SK-N-SH (cell line): ENCODE measurements at regions not wholly inside any gene's neighbourhood (a gene's known extent, or its start where the extent isn't known, plus 50 kb on each side); places are given as distances from the start of the nearest gene placed in this dataset.

Experiments used
- CTCF ChIA-PET: fragments of 300-600, 350-600 bp; formaldehyde crosslinking; extraction: SDS; loops from one replicate; lab custom pipeline; 2021; lab: Yijun Ruan, JAX
- POLR2A ChIA-PET: fragments of 350-600 bp; sonication (Branson Sonifier 250); formaldehyde crosslinking; extraction: SDS; loops from one replicate; lab custom pipeline; 2020; ENCODE audit warnings: antibody characterized with exemption, inconsistent platforms; lab: Yijun Ruan, JAX
- DNase-seq: peaks from one replicate; pipeline ENCODE4 v3.0.0; 2012
- H2AFZ ChIP-seq: fragments of 200-600 bp; sonication (generic); 2 replicates; pipeline ENCODE4 v1.8.1; 2016; ENCODE audit warnings: antibody characterized with exemption, mild to moderate bottlenecking, low read depth
- H3F3A ChIP-seq: fragments of 200-600 bp; sonication (generic); replicated peaks from 2 replicates; pipeline ENCODE3; 2016; ENCODE audit warnings: antibody characterized with exemption, mild to moderate bottlenecking; ENCODE audit not compliant: insufficient read depth
- H3K27ac ChIP-seq, 2 experiments: fragments of 200-500 bp in 1 of 2; fragments of 200-600 bp in 1 of 2; sonication (Bioruptor generic) in 1 of 2; sonication (generic), shearing (Covaris generic) in 1 of 2; 2 replicates each; pipeline versions ENCODE4 v1.5.1 to v1.6.1; 2014 to 2016; ENCODE audit warnings: low read depth in 2 of 2, inconsistent platforms in 1 of 2, low read length in 1 of 2, mild to moderate bottlenecking in 1 of 2, mixed read lengths in 1 of 2
- H3K27me3 ChIP-seq: fragments of 200-600 bp; sonication (generic), shearing (Covaris generic); 2 replicates; pipeline ENCODE4 v1.6.1; 2016; ENCODE audit warnings: mixed run types; ENCODE audit not compliant: insufficient read depth
- H3K36me3 ChIP-seq, 2 experiments: fragments of 200-500 bp in 1 of 2; fragments of 200-600 bp in 1 of 2; sonication (Bioruptor generic) in 1 of 2; sonication (generic) in 1 of 2; replicated peaks in 1 of 2; 2 replicates each; pipeline versions ENCODE3 to v1.5.1; 2014 to 2016; ENCODE audit warnings: low read length in 1 of 2, mild to moderate bottlenecking in 1 of 2; ENCODE audit not compliant: insufficient read depth in 2 of 2, control insufficient read depth in 1 of 2
- H3K4me1 ChIP-seq, 2 experiments: fragments of 200-500 bp in 1 of 2; fragments of 200-600 bp in 1 of 2; sonication (Bioruptor generic) in 1 of 2; sonication (generic), shearing (Covaris generic) in 1 of 2; 2 replicates each; pipeline versions ENCODE4 v1.5.1 to v1.6.1; 2014 to 2016; ENCODE audit warnings: low read depth in 1 of 2, low read length in 1 of 2, mixed run types in 1 of 2; ENCODE audit not compliant: insufficient read depth in 2 of 2, control insufficient read depth in 1 of 2
- H3K4me2 ChIP-seq: fragments of 200-600 bp; sonication (generic), shearing (Covaris generic); 2 replicates; pipeline ENCODE4 v1.6.1; 2017; ENCODE audit warnings: mixed run types
- H3K4me3 ChIP-seq, 2 experiments: fragments of 200-500 bp in 1 of 2; fragments of 200-600 bp in 1 of 2; sonication (Bioruptor generic) in 1 of 2; sonication (generic), shearing (Covaris generic) in 1 of 2; 2 replicates each; pipeline versions ENCODE4 v1.5.1 to v1.8.1; 2014 to 2016; ENCODE audit warnings: low read depth in 2 of 2, inconsistent platforms in 1 of 2, low read length in 1 of 2, mild to moderate bottlenecking in 1 of 2, mixed read lengths in 1 of 2, moderate library complexity in 1 of 2
- H3K79me2 ChIP-seq: fragments of 200-600 bp; sonication (generic); 2 replicates; pipeline ENCODE4 v1.8.1; 2017; ENCODE audit warnings: mild to moderate bottlenecking; ENCODE audit not compliant: insufficient read depth
- H3K9ac ChIP-seq: fragments of 200-600 bp; sonication (generic); 2 replicates; pipeline ENCODE4 v1.6.1; 2017; ENCODE audit warnings: mixed run types
- H3K9me2 ChIP-seq: fragments of 200-600 bp; sonication (generic); 2 replicates; pipeline ENCODE4 v1.6.1; 2017; ENCODE audit warnings: mixed run types
- H3K9me3 ChIP-seq: fragments of 200-600 bp; sonication (generic); 2 replicates; pipeline ENCODE4 v1.6.1; 2017; ENCODE audit warnings: mixed run types, mild to moderate bottlenecking, moderate library complexity
- H4K20me1 ChIP-seq: fragments of 200-600 bp; sonication (generic); 2 replicates; pipeline ENCODE4 v1.6.1; 2017; ENCODE audit warnings: mild to moderate bottlenecking, mixed run types; ENCODE audit not compliant: insufficient read depth
- CHD2 ChIP-seq: fragments of 150-350 bp; IDR thresholded peaks from 2 replicates; pipeline ENCODE4 v1.6.1; 2018; ENCODE audit warnings: low read length; ENCODE audit not compliant: partially characterized antibody
- EP300 ChIP-seq, 2 experiments: IDR thresholded peaks; 2 replicates each; pipeline versions ENCODE4 v1.4.0 to v1.6.1; 2012; ENCODE audit warnings: borderline replicate concordance in 1 of 2, low read depth in 1 of 2, low read length in 1 of 2
- FOSL2 ChIP-seq: IDR thresholded peaks from 2 replicates; pipeline ENCODE4 v1.4.0; 2012; ENCODE audit warnings: low read depth, mild to moderate bottlenecking, moderate library complexity, borderline replicate concordance
- JUND ChIP-seq: IDR thresholded peaks from 2 replicates; pipeline ENCODE4 v1.4.0; 2012
- MXI1 ChIP-seq: IDR thresholded peaks from 2 replicates; pipeline ENCODE4 v1.6.1; 2012; ENCODE audit warnings: mild to moderate bottlenecking, low read depth, low read length, improper control_type of control experiment
- NFIC ChIP-seq: IDR thresholded peaks from 2 replicates; pipeline ENCODE4 v1.4.0; 2012; ENCODE audit warnings: borderline replicate concordance
- PBX3 ChIP-seq: IDR thresholded peaks from 2 replicates; pipeline ENCODE4; 2012
- POLR2AphosphoS5 ChIP-seq: IDR thresholded peaks from 2 replicates; pipeline ENCODE4 v1.6.1; 2012; ENCODE audit warnings: low read depth, low read length
- TCF12 ChIP-seq: IDR thresholded peaks from 2 replicates; pipeline ENCODE4 v1.4.0; 2012
- TEAD4 ChIP-seq: IDR thresholded peaks from 2 replicates; pipeline ENCODE4 v1.4.0; 2012; ENCODE audit warnings: mild to moderate bottlenecking, borderline replicate concordance; ENCODE audit not compliant: insufficient read depth
- WGBS: methylation state at CpG from one replicate; pipeline ENCODE4 v1.1.6; 2017; ENCODE audit warnings: low lambda C conversion rate; 5-methylcytosine and 5-hydroxymethylcytosine counted together
- TF ChIP-seq, protein P1 (sequence below): IDR thresholded peaks from 2 replicates; pipeline ENCODE4 v1.4.0; 2012; ENCODE audit warnings: low read depth
- TF ChIP-seq, protein P2 (sequence below): IDR thresholded peaks from 2 replicates; pipeline ENCODE4 v1.4.0; 2012; ENCODE audit warnings: low read depth, borderline replicate concordance

DNA sequence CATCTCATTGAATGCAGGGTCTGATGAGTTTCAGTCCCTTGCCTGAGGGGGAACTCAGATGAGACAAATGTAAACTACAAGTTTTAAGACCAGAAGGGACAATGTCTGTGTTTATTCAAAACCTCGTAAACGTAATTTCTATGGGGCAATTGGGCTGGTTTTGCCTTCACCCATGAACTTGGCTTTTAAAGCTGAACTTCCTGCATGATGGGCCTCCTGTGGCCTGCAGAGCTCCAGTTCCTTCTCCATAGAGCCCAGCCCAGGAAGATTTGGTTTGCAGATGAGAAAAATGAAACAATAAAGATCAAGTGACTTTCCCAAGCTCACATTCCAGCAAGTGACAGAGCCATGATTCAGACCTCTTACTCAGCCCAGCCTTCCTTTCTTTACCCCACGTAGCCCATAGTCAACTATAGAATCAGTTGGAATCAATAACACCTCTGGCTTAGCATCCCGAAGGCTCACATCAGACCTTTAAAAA, 612.3 kb downstream of the UTRN start:
- Histone ChIP-seq H4K20me1 (no peaks in the 10 kb centered on the region), H3F3A (peaks cover 34% of the 10 kb centered on the region), H3K9ac (peak overlapping the region; percentile 40; the same call in 1 of the 2 replicates), H3K9me3 (peaks cover 7% of the 10 kb centered on the region; the same call in 1 of the 2 replicates), H3K79me2 (no peaks in the 10 kb centered on the region), H3K4me1 (peaks cover 4 to 9% of the 10 kb centered on the region in 2 experiments; a peak in 2 of 4 replicates), H2AFZ (peak overlapping the region; percentile 85; the same call in 1 of the 2 replicates), H3K4me3 (no peak overlapping the region; a peak in 1 of 4 replicates), H3K36me3 (peaks cover 0 to 2% of the 10 kb centered on the region in 2 experiments), H3K9me2 (no peaks in the 10 kb centered on the region), H3K4me2 (peak overlapping the region; percentile 27; the same call in 1 of the 2 replicates), H3K27ac (peak overlapping the region; percentile 16 to 91; a peak in 3 of 4 replicates), H3K27me3 (no peaks in the 10 kb centered on the region)
- DNase-seq = no peak
- TF ChIP-seq, protein P1, sequence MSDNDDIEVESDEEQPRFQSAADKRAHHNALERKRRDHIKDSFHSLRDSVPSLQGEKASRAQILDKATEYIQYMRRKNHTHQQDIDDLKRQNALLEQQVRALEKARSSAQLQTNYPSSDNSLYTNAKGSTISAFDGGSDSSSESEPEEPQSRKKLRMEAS = no peak
- no peak for TF ChIP-seq NFIC
- peak; percentile 56; the same call in 1 of the 2 replicates for TF ChIP-seq TCF12
- TF ChIP-seq, protein P2, sequence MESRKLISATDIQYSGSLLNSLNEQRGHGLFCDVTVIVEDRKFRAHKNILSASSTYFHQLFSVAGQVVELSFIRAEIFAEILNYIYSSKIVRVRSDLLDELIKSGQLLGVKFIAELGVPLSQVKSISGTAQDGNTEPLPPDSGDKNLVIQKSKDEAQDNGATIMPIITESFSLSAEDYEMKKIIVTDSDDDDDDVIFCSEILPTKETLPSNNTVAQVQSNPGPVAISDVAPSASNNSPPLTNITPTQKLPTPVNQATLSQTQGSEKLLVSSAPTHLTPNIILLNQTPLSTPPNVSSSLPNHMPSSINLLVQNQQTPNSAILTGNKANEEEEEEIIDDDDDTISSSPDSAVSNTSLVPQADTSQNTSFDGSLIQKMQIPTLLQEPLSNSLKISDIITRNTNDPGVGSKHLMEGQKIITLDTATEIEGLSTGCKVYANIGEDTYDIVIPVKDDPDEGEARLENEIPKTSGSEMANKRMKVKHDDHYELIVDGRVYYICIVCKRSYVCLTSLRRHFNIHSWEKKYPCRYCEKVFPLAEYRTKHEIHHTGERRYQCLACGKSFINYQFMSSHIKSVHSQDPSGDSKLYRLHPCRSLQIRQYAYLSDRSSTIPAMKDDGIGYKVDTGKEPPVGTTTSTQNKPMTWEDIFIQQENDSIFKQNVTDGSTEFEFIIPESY = no peak
- no peak for TF ChIP-seq POLR2AphosphoS5
- 0 out of 2 replicates have a peak, but pooled peaks have one; percentile 18 for TF ChIP-seq TEAD4
- TF ChIP-seq FOSL2 = peak; percentile 79; the same call in 1 of the 2 replicates
- peak in 1 of 2 experiments; percentile 52; a peak in 1 of 4 replicates for TF ChIP-seq EP300 (IDR thresholded peaks at IDR 0.05; ENCODE audit: borderline replicate concordance in 1 of 2, low read depth in 1 of 2, low read length in 1 of 2)
- TF ChIP-seq PBX3 = peak; percentile 36; the same call in 1 of the 2 replicates
- peak; percentile 63 for TF ChIP-seq JUND
- no peak for TF ChIP-seq MXI1
- ChIA-PET CTCF (no interaction called here), POLR2A (no interaction called here)
- 47% methylated on average over 4 of the region's 4 CpGs for WGBS

- H3K79me2 ChIP-seq = no peaks in the 10 kb centered on the region
Observed at GRCh38 chr6:144898052-144898689, 613.0 kb downstream of the UTRN start.

More at GRCh38 chr6:144898052-144898689, 613.0 kb downstream of the UTRN start:
- no peaks in the 10 kb centered on the region for H4K20me1 ChIP-seq
- DNase-seq = no peak
- H3K36me3 ChIP-seq = peaks cover 0 to 2% of the 10 kb centered on the region in 2 experiments
- peak overlapping the region; percentile 27; the same call in 1 of the 2 replicates for H3K4me2 ChIP-seq
- H3K9ac ChIP-seq = peak overlapping the region; percentile 14; the same call in 1 of the 2 replicates
- H2AFZ ChIP-seq = peak overlapping the region; percentile 85; the same call in 1 of the 2 replicates
- peak overlapping the region; percentile 16 to 91; a peak in 3 of 4 replicates for H3K27ac ChIP-seq
- H3K9me2 ChIP-seq = no peaks in the 10 kb centered on the region
- H3K27me3 ChIP-seq = no peaks in the 10 kb centered on the region
- ChIA-PET CTCF (no interaction called here), POLR2A (no interaction called here)
- WGBS = 28% methylated on average over 3 of the region's 3 CpGs
- peaks cover 4 to 9% of the 10 kb centered on the region in 2 experiments; a peak in 2 of 4 replicates for H3K4me1 ChIP-seq
- no peak overlapping the region for H3K4me3 ChIP-seq
- H3F3A ChIP-seq = peaks cover 34% of the 10 kb centered on the region
- TF ChIP-seq CHD2 (no peak), TEAD4 (peak; percentile 3; the same call in 1 of the 2 replicates), FOSL2 (0 out of 2 replicates have a peak, but pooled peaks have one; percentile 11)
- peaks cover 10% of the 10 kb centered on the region; the same call in 1 of the 2 replicates for H3K9me3 ChIP-seq
